Activated CD4-positive, alpha-beta memory T cell treated with anti-CD3 and anti-CD28 coated beads, Interleukin-2, amount 10 ng/mL, durations not matched to agents 7 days and 5 days (primary cell): ENCODE measurements at regions not wholly inside any gene's neighbourhood (a gene's known extent, or its start where the extent isn't known, plus 50 kb on each side); places are given as distances from the start of the nearest gene placed in this dataset.
"Not testable (repeated sequence)": the region's sequence is repeated elsewhere in the genome, so short reads cannot be mapped to it uniquely, and the experiment has no call there.

ENCODE experiments used
- CTCF ChIA-PET: fragments of 350-600 bp; sonication (Branson Sonifier 250); formaldehyde crosslinking; loops from one replicate; lab custom pipeline; 2021; ENCODE audit warnings: antibody characterized with exemption, inconsistent platforms; lab: Charles Lee
- POLR2A ChIA-PET: fragments of 350-600 bp; sonication (Branson Sonifier 250); formaldehyde crosslinking; loops from one replicate; lab custom pipeline; 2021; ENCODE audit warnings: antibody characterized with exemption; lab: Charles Lee
- DNase-seq: peaks from one replicate; pipeline ENCODE4 v3.0.0-alpha.2; 2020
- H3K27ac Mint-ChIP-seq: one replicate; pipeline ENCODE4 v1.8.0; 2021; ENCODE audit warnings: mild to moderate bottlenecking, mixed read lengths
- H3K27me3 Mint-ChIP-seq: one replicate; pipeline ENCODE4 v1.8.0; 2021; ENCODE audit warnings: mixed read lengths
- H3K36me3 Mint-ChIP-seq: one replicate; pipeline ENCODE4 v1.8.0; 2021; ENCODE audit warnings: low read depth, mixed read lengths
- H3K4me1 Mint-ChIP-seq: one replicate; pipeline ENCODE4 v1.8.0; 2021; ENCODE audit warnings: mixed read lengths
- H3K4me3 Mint-ChIP-seq: one replicate; pipeline ENCODE4 v1.8.0; 2021; ENCODE audit warnings: mild to moderate bottlenecking, mixed read lengths
- H3K9me3 Mint-ChIP-seq: one replicate; pipeline ENCODE4 v1.8.0; 2021; ENCODE audit warnings: mixed read lengths

DNA sequence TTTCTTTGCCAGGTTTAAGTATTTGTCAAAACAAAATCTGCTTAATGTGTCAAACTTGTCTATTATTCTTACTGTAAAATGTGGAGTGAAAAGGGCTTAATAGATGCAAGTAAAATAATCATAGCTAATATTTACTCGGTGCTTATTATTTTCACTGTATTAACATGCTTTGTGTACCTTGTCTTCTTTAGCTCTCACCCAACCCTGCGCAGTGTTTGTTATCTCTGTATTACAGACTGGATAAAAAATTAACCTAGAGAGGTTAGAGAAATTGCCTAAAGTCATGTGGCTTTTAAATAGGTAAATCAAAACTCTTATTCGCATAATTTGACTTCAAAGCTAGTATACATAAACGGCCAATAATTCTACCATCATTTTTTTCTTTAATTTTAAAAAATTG is 1864.8 kb downstream of the MAT2B start:
- ChIA-PET CTCF (no interaction called here), POLR2A (no interaction called here)
- Mint-ChIP-seq H3K27ac (no peak overlapping the region), H3K4me1 (no peaks in the 10 kb centered on the region), H3K36me3 (no peaks in the 10 kb centered on the region), H3K4me3 (no peak overlapping the region), H3K27me3 (no peaks in the 10 kb centered on the region), H3K9me3 (peaks cover 2% of the 10 kb centered on the region)
- no peak for DNase-seq

GRCh38 chr5:165370794-165371193 is 1865.4 kb downstream of the MAT2B start:
- no peak overlapping the region for H3K4me3 Mint-ChIP-seq
- POLR2A ChIA-PET, result no interaction called here
- H3K27me3 Mint-ChIP-seq, result no peaks in the 10 kb centered on the region

DNA sequence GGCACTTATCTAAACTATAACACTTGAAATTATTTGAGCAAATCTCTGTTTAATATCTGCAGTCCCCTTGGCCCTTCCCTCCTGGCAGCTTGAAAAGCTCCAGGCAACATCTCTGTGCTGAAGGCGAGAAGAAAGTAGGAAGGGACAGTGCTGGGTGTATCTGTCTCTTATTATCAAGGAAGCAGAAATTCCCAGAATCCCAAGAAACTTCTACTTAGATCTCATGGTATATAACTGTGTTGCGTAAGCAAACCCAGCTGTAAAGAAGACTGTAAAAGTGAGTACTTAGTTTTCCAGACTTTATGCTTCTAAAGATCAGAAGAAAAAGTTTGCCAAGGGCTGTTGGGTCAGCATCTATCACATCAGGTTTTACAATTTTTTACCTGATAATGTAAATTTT is 1869.8 kb downstream of the MAT2B start:
- no peak overlapping the region for H3K27ac Mint-ChIP-seq
- no peak for DNase-seq
- ChIA-PET CTCF (no interaction called here), POLR2A (no interaction called here)
- H3K36me3 Mint-ChIP-seq, result no peaks in the 10 kb centered on the region
- no peaks in the 10 kb centered on the region for H3K9me3 Mint-ChIP-seq
- H3K27me3 Mint-ChIP-seq, result no peaks in the 10 kb centered on the region
- H3K4me3 Mint-ChIP-seq, result no peak overlapping the region
- no peaks in the 10 kb centered on the region for H3K4me1 Mint-ChIP-seq

More at GRCh38 chr5:165370794-165371193, 1865.4 kb downstream of the MAT2B start:
- peaks cover 2% of the 10 kb centered on the region for H3K9me3 Mint-ChIP-seq
- DNase-seq, result no peak
- CTCF ChIA-PET, result no interaction called here
- H3K36me3 Mint-ChIP-seq, result no peaks in the 10 kb centered on the region
- no peaks in the 10 kb centered on the region for H3K4me1 Mint-ChIP-seq
- H3K27ac Mint-ChIP-seq, result no peak overlapping the region

DNA sequence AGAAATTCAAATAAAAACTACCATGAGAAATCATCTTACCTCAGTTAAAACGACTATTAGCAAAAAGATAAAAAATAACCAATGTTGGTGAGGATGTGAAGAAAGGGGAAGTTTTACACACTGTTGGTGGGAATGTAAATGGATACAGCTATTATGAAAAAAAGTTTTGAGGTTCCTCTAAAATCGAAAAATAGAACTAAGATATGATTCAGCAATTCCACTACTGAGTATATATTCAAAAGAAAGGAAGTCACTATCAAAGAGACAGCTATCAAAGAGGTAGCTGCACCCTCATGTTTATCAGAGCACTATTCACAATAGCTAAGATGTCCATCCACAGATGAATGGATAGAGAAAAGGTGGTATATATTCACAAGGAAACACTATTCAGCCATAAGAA is 1888.4 kb downstream of the MAT2B start:
- Mint-ChIP-seq H3K27me3 (no peaks in the 10 kb centered on the region), H3K4me3 (no peak overlapping the region), H3K4me1 (no peaks in the 10 kb centered on the region), H3K27ac (no peak overlapping the region), H3K9me3 (peaks cover 8% of the 10 kb centered on the region), H3K36me3 (no peaks in the 10 kb centered on the region)
- CTCF ChIA-PET, result no interaction called here
- no peak for DNase-seq
- POLR2A ChIA-PET, result no interaction called here

DNA sequence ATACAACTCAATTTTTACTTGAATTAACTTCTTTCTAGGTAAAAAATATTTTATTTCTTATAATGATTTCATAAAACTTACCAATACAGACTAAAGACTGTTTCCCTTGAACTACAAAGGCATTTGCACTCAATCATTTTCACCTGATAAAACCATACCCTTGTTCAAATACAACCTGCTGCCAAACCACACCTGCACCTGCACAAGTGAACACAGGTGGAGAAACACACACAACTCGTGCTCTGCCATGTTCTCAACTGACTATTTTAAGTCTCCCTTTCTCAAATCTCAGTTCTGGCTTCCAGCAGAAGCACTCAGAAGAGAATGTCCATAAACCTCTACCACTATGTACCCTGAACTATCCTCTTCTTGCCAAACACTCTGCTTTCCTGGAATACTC is 1892.1 kb downstream of the MAT2B start:
- POLR2A ChIA-PET, result no interaction called here
- CTCF ChIA-PET, result no interaction called here
- no peak overlapping the region for H3K4me3 Mint-ChIP-seq
- no peaks in the 10 kb centered on the region for H3K4me1 Mint-ChIP-seq
- peaks cover 4% of the 10 kb centered on the region for H3K9me3 Mint-ChIP-seq
- H3K27me3 Mint-ChIP-seq, result no peaks in the 10 kb centered on the region
- DNase-seq, result no peak
- no peak overlapping the region for H3K27ac Mint-ChIP-seq
- no peaks in the 10 kb centered on the region for H3K36me3 Mint-ChIP-seq

GRCh38 chr5:165400086-165400485 is 1894.7 kb downstream of the MAT2B start:
- H3K27ac Mint-ChIP-seq, result no peak overlapping the region
- no peak overlapping the region for H3K4me3 Mint-ChIP-seq
- peaks cover 4% of the 10 kb centered on the region for H3K9me3 Mint-ChIP-seq
- CTCF ChIA-PET, result no interaction called here
- DNase-seq, result no peak
- no peaks in the 10 kb centered on the region for H3K4me1 Mint-ChIP-seq
- POLR2A ChIA-PET, result no interaction called here
- no peaks in the 10 kb centered on the region for H3K27me3 Mint-ChIP-seq
- no peaks in the 10 kb centered on the region for H3K36me3 Mint-ChIP-seq

GRCh38 chr5:165404917-165405316 is 1899.5 kb downstream of the MAT2B start:
- POLR2A ChIA-PET, result no interaction called here
- H3K36me3 Mint-ChIP-seq, result no peaks in the 10 kb centered on the region
- DNase-seq, result no peak
- no peaks in the 10 kb centered on the region for H3K4me1 Mint-ChIP-seq
- no peak overlapping the region for H3K4me3 Mint-ChIP-seq
- H3K9me3 Mint-ChIP-seq, result peaks cover 7% of the 10 kb centered on the region
- no peak overlapping the region for H3K27ac Mint-ChIP-seq
- CTCF ChIA-PET, result no interaction called here
- H3K27me3 Mint-ChIP-seq, result no peaks in the 10 kb centered on the region

DNA sequence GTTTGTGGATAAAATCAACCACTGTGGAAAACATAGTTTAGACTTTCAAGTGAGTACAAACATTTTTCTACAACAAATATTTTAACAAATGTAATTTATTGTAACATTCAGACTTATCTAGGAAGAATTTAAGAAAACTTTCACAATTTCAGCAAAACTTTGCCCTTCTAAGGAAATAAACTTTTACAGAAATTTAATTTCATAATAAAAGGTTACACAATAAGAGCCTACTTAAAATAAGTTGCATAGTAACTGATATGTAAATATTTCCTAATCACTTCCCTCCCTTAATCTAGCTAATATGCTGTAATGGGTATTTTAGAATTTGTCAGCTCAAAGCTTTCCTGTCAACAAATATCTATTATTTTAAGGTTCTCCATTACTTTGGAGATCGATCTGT is 1899.9 kb downstream of the MAT2B start:
- ChIA-PET POLR2A (no interaction called here), CTCF (no interaction called here)
- no peak overlapping the region for H3K4me3 Mint-ChIP-seq
- H3K27me3 Mint-ChIP-seq, result no peaks in the 10 kb centered on the region
- H3K27ac Mint-ChIP-seq, result no peak overlapping the region
- DNase-seq, result no peak
- H3K36me3 Mint-ChIP-seq, result no peaks in the 10 kb centered on the region
- H3K4me1 Mint-ChIP-seq, result no peaks in the 10 kb centered on the region
- H3K9me3 Mint-ChIP-seq, result peaks cover 8% of the 10 kb centered on the region

GRCh38 chr5:165407352-165407751 is 1901.9 kb downstream of the MAT2B start:
- POLR2A ChIA-PET, result no interaction called here
- H3K4me1 Mint-ChIP-seq, result no peaks in the 10 kb centered on the region
- no peaks in the 10 kb centered on the region for H3K36me3 Mint-ChIP-seq
- H3K27ac Mint-ChIP-seq, result no peak overlapping the region
- no peak for DNase-seq
- H3K27me3 Mint-ChIP-seq, result no peaks in the 10 kb centered on the region
- CTCF ChIA-PET, result no interaction called here
- H3K4me3 Mint-ChIP-seq, result no peak overlapping the region
- H3K9me3 Mint-ChIP-seq, result peaks cover 4% of the 10 kb centered on the region

GRCh38 chr5:165410476-165410875 is 1905.1 kb downstream of the MAT2B start:
- Mint-ChIP-seq H3K9me3 (peaks cover 9% of the 10 kb centered on the region), H3K27me3 (no peaks in the 10 kb centered on the region), H3K4me3 (no peak overlapping the region), H3K36me3 (no peaks in the 10 kb centered on the region), H3K4me1 (no peaks in the 10 kb centered on the region), H3K27ac (no peak overlapping the region)
- CTCF ChIA-PET, result no interaction called here
- no peak for DNase-seq
- POLR2A ChIA-PET, result no interaction called here

- CTCF ChIA-PET, H3K27me3 Mint-ChIP-seq, H3K9me3 Mint-ChIP-seq, H3K36me3 Mint-ChIP-seq, POLR2A ChIA-PET, H3K4me1 Mint-ChIP-seq, H3K27ac Mint-ChIP-seq, DNase-seq, H3K4me3 Mint-ChIP-seq: not testable (repeated sequence)
Observed at GRCh38 chr5:165411532-165411931, 1906.1 kb downstream of the MAT2B start.

GRCh38 chr5:165420493-165420892 is 1915.1 kb downstream of the MAT2B start:
- Mint-ChIP-seq H3K27me3 (no peaks in the 10 kb centered on the region), H3K4me1 (no peaks in the 10 kb centered on the region), H3K9me3 (peaks cover 3% of the 10 kb centered on the region), H3K36me3 (no peaks in the 10 kb centered on the region), H3K4me3 (no peak overlapping the region), H3K27ac (no peak overlapping the region)
- no peak for DNase-seq
- POLR2A ChIA-PET, result no interaction called here
- CTCF ChIA-PET, result no interaction called here

GRCh38 chr5:165423697-165424299 is 1918.4 kb downstream of the MAT2B start:
- ChIA-PET POLR2A (no interaction called here), CTCF (no interaction called here)
- DNase-seq, result no peak
- H3K9me3 Mint-ChIP-seq, result peaks cover 6% of the 10 kb centered on the region
- no peaks in the 10 kb centered on the region for H3K4me1 Mint-ChIP-seq
- H3K4me3 Mint-ChIP-seq, result no peak overlapping the region
- H3K27me3 Mint-ChIP-seq, result no peaks in the 10 kb centered on the region
- no peaks in the 10 kb centered on the region for H3K36me3 Mint-ChIP-seq
- no peak overlapping the region for H3K27ac Mint-ChIP-seq

- H3K4me1 Mint-ChIP-seq, result no peaks in the 10 kb centered on the region
- no peak overlapping the region for H3K4me3 Mint-ChIP-seq
- H3K27me3 Mint-ChIP-seq, result no peaks in the 10 kb centered on the region
- ChIA-PET POLR2A (no interaction called here), CTCF (no interaction called here)
- no peak overlapping the region for H3K27ac Mint-ChIP-seq
- peaks cover 10% of the 10 kb centered on the region for H3K9me3 Mint-ChIP-seq
- DNase-seq, result no peak
- no peaks in the 10 kb centered on the region for H3K36me3 Mint-ChIP-seq
Observed at GRCh38 chr5:165425594-165425993, 1920.2 kb downstream of the MAT2B start.
